HG03159 (cell line): ENCODE measurements at regions not wholly inside any gene's neighbourhood (a gene's known extent, or its start where the extent isn't known, plus 50 kb on each side); places are given as distances from the start of the nearest gene placed in this dataset.

Source experiments
- ATAC-seq: cut with Tn5 transposase; IDR thresholded peaks from one replicate; pipeline ENCODE4 v1.9.1; 2021; ENCODE audit warnings: mild to moderate bottlenecking, moderate library complexity; ENCODE audit not compliant: unreplicated experiment

GRCh38 chr14:45728434-45729225 is 475.6 kb upstream of the MIS18BP1 start:
- ATAC-seq: no peak

DNA sequence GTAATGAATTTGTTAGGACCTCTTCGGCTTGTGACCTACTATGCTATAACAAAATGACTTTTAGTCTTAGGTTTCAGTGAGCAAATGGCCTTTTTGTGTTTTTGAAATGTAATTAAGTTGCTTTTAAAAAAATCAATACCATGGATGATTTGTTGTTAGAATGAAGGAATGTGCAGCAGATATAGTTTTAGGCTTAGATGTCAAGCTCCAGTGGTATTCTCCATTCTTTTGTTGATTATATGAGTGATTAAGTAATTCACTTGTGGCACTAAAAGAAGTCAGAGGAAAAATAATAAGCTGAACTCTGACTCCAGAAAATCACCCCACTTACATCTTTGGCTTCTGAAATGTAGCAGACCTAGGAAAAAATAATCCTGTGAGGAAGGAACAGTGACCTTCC is 474.1 kb upstream of the MIS18BP1 start:
- no peak for ATAC-seq

GRCh38 chr14:45721472-45721871 is 468.5 kb upstream of the MIS18BP1 start:
- ATAC-seq: no peak

DNA sequence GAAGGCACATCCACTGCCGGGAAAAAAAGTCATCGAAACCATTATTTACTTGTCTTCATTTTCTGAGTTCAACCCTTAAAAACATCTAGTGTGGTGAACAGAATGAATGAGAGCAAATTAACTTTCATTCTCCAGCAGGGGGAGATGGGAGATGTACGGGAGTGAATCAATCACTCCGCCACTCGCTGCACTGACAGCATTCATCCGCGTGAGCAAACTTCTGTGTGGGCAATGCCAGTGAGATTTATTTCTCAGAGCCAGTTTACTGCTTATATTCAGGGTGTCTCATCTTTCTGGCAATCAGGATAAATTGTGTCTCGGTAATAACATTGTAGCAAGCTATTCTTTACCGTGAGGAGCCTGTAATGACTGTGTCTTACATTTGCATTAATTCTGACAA is 463.6 kb upstream of the MIS18BP1 start:
- no peak for ATAC-seq

GRCh38 chr14:45715946-45716345 is 462.9 kb upstream of the MIS18BP1 start:
- ATAC-seq: no peak

DNA sequence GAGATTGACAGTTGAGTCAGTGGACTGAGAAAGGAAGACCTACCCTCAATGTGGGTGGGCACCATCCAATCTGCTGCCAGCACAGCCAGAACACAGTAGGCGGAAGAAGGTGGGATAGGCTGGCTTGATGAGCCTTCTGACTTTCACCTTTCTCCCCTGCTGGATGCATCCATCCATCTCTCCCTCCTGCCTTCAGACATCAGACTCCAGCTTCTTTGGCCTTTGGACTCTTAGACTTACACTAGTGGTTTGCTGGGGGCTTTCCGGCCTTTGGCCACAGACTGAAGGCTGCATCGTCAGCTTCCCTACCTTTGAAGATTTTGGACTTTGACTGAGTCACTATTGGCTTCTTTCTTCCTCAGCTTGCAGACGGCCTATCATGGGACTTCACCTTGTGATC is 456.5 kb upstream of the MIS18BP1 start:
- no peak for ATAC-seq

GRCh38 chr14:45705940-45706534 is 453.0 kb upstream of the MIS18BP1 start:
- ATAC-seq: no peak

DNA sequence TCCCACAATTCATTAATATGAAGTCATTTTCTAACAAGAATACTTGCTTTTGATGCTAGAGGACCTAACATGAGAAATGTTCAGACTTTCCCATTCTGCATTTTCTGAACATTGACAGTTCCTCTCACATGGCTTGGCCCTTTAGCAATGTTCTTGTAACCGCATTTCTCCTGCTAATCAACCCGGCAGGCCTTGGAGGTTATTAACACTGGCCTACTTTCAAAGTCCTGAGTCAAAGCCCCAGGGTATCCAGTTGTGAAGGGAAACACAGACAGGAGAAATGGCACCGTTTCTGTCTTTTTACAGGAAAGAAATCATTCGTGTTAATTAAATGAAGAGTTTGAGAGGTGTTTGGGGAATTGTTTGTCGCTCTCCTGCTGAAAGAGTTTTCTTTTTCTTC is 446.5 kb upstream of the MIS18BP1 start:
- no peak for ATAC-seq

GRCh38 chr14:45698462-45699134 is 445.6 kb upstream of the MIS18BP1 start:
- ATAC-seq: no peak

GRCh38 chr14:45686771-45687170 is 433.8 kb upstream of the MIS18BP1 start:
- ATAC-seq: no peak

- ATAC-seq: no peak
Measured at GRCh38 chr14:45680531-45680930, 427.5 kb upstream of the MIS18BP1 start.

- ATAC-seq: no peak
Measured at GRCh38 chr14:45679853-45680252, 426.9 kb upstream of the MIS18BP1 start.

DNA sequence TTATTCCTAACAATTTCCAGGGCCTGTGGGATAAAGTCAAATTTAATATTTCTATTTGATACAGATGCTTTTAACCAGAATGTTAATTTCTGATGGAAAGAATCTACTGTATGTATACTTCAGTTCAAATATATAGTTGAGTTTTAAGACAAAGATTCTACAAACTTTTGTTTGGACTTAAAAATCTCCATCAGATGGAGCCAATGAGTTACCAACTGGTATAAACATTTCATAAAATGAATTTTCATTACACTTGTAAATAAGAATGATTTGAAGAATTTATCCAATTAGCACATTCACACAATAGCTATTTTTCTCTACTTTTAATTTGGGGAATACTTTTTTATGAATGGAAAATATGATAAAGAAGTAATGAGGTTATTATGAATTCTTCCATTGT is 425.2 kb upstream of the MIS18BP1 start:
- ATAC-seq: no peak

GRCh38 chr14:45673420-45673819 is 420.4 kb upstream of the MIS18BP1 start:
- ATAC-seq: no peak

DNA sequence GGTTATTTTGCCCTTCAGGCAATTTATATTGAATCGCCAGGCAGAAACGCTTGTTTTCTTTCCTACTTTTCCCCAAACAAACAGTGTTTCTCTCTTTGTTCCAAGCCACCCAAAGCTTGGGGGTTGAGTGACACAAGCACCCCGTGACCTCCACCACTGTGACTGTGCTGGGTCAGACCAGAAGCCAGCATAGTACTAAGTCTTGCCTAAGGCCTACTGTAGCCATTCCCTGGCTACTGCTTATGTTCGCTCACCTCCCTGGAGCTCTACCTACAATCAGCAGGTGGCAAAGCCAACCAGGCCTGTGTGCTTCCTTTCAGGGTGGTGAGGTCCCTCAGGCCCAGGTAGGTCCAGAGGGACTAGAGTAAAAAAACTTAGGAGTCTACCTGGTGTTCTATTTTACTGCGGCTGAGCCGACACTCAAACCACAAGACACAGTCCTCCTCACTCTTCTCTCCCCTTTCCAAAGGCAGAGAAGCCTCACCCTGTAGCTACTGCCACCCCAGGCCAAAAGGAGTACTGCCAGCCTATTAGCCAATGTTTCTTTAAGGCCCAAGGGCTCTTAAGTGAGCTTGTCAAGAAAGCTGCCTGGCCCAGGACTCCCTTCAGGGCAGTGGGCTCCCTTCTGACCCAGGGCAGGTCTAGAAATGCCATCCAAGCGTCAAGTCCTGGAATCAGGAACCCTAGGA is 411.8 kb upstream of the MIS18BP1 start:
- no peak for ATAC-seq

- ATAC-seq: no peak
Measured at GRCh38 chr14:45658917-45659299, 405.9 kb upstream of the MIS18BP1 start.

DNA sequence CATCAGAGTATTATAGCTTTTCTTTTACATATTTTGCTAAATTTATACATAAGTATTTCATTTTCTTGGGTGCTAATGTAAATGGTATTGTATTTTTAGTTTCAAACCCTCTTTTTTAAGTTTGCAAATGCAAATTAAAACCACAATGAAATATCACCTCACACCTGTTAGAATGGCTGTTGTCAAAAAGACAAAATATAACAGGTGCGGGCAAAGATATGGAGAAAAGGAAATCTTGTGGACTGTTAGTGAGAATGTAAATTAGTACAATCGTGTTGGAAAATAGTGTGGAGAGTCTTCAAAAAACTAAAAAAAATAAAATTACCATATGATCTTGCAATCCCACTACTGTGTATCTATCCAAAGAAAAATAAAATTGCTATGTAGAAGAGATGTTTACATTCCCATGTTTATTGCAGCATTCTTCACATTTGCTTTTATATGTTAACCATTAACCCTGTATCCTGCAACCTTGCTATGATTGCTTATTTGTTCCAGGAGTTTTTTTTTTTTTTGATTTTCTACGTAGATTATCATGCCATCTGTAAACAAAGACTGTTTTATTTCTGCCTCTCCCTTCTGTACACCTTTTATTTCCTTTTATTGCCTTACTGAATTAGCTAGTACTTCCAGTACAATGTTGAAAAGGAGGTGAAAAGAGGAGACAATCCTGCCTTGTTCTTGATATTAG is 405.4 kb upstream of the MIS18BP1 start:
- ATAC-seq: no peak

GRCh38 chr14:45651890-45652289 is 398.9 kb upstream of the MIS18BP1 start:
- no peak for ATAC-seq

GRCh38 chr14:45650754-45651153 is 397.8 kb upstream of the MIS18BP1 start:
- no peak for ATAC-seq

DNA sequence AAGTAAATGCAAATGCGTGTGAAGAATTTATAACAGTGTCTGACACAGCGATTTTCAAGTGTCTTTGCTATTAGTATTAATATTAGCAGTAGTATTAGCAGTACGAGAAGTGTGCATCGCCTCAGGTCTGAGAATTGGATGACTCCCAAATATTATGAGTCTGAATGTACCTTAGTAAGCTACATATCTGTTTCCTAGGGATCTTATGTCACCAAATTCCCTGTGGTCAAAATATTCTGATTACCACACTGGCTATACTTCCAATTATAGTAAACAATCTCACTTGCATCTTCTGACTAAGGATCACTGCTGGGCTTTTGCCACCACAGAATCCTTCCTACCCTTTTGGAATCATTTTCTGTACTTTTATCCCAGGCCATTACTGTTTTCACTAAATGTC is 396.0 kb upstream of the MIS18BP1 start:
- no peak for ATAC-seq

GRCh38 chr14:45641541-45641940 is 388.5 kb upstream of the MIS18BP1 start:
- ATAC-seq: no peak
